Endometrium (tissue), 2 donors: ENCODE measurements at regions not wholly inside any gene's neighbourhood (a gene's known extent, or its start where the extent isn't known, plus 50 kb on each side); places are given as distances from the start of the nearest gene placed in this dataset.

ENCODE experiments used
- FAIRE-seq: peaks from 2 replicates; lab custom pipeline; 2012; peaks lifted over from hg19 to GRCh38; lab: Jason Lieb, UNC
- donor health status: control.
- donor health status: control.

DNA sequence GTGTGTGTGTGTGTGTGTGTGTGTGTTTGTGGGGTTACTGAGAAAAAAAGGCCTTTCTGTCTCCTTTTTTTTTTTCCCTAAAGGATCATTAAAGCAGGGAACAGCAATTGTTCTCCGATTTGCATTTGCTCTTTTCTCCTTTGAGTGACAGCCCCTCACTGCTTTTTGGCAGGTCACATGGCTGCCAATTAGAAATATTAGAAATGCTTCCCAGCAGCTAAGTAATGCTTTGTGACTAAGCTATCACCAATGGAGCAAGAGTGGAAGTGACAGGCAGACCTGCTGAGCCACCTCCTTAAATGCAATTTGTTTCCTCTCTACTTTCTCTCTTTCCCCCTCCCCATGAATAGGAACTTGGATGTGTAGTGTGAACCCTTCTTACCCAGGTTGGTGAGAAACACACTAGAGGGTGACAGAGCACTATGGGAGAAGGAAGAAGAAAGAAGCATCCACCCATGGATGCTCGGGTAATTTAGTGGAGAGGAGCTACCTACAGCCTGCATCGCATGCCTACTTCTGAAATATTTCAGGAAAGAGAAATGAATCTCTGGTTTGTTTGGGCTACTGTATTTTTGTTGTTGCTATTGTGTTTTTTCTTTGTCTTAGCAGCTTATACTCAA, 165.2 kb upstream of the PDZRN3 start:
- no peak for FAIRE-seq

DNA sequence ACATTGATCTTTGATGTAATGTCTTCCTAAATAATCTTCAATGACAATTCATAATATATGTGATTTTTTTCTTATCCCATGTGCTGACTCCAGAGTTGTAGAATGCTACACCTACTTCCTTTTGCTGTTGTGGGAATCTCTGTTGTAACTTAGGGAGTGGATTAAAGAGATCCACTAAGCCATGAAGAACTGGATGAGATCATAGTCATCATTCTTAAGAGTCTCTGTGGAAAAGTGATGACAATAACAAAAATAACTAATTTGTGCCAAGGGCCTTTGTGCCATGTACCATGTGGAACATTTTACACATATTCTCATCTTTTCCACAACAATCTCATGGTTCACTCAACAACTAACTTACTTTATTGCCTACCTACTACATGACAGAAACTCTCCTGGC, 162.9 kb upstream of the PDZRN3 start:
- no peak for FAIRE-seq

DNA sequence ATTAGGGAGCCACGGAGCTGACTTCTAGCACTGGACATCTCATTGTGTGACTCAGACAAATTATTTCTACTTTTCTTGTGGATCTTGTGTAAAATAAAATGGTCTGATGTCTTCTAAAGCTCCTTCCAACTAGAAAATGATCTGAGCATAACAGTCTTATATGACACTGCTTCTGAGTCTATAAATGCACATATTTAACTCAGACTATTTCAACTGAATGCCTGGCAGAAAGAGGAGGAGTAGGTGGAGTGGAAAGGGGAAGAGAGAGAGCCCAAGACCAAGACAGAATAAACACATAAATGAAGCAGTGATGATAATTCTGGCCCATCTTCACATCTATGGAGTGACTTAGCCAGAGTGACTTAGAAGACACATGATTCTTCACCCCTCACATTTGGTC, 162.3 kb upstream of the PDZRN3 start:
- FAIRE-seq: no peak

DNA sequence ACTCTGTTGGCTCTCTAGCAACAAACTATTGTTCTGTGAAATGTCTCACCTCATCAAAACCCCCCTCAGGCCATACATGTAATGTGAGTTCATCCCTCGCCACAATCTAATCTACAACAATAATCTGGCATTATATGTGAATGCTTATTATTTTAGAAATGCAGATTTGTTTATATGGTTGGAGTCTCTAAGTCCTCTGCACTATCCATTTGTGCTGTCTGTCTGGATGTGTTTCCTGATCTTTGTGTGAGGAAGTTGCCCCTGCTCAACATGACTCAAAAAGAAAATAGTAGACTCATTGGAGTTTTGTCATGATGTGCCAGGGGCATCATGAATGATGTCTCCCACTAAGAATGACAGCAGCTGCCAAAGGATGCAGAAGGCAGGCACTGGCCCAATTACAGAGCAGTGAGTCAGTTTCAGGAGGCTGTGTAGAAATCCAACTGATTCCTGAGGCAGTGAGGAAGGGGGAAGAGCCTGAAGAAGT, 161.6 kb upstream of the PDZRN3 start:
- no peak for FAIRE-seq

DNA sequence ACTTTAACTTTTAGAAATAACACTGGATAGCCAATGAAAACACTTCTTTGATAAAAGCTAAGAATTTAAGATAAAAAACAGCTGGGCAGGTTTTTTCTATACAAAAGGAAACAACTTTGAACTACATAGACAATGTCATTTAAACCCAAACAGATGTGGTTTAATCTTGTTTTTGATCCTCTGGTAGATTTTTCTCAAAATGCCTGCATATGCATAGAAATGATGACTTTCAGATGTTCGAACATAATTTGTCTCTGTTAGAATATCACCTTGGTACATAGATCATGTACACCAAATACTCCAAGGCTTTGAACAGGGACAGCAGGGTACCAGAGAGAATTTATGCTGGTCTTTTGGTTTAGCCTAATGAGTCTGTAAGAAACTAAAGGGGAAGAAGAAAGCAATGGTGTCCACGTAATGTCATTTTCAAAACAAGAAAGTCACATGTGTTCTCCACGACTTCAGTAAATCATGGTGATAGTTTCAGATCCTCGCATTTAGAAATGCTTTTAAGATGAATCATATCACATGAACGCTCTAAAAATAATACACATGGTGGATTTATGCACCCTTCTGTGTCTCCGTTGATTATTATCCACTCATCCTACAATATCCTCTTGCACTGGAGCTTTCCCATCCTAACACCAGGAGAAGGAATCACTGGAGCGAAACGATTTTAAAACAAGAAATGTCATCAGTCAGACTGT, 160.1 kb upstream of the PDZRN3 start:
- peak; percentile 81 for FAIRE-seq

DNA sequence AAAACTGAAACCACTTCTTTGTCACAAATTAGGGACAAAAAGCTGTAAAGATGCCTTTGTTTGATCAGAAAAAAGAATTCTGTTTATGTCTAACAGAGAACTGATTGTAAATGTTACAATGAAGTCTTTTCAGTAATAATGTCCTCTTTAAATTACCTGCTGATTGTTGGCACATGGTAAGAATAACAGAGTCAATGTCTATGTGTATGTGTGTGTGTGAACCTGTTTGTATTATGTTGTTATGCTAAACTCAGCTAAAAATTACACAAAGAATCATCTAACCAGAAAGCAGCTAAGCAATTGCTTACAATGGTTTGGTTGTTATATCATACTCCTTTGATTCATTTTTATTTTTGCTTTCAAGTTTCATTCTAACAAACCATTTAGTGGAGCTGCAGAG, 159.1 kb upstream of the PDZRN3 start:
- FAIRE-seq: no peak

DNA sequence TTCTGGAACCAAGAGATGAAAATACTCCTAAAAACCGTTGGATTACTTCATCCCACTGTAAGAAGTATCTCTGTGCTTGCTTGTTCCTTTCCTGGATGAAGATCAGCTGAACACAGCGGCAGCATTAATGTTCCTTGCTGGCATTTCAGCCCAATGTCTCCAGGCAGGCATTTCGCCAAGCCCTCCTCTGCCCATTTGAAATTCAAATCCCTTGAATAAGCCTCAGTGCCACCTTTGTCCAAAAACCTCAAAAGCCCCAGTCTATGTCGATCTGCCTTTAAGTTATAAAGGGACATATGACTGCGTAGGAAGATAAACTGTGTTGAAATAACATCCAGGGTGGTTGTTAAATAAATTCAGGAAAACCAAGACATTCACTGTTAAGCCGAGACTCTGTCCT, 156.8 kb upstream of the PDZRN3 start:
- FAIRE-seq: no peak

DNA sequence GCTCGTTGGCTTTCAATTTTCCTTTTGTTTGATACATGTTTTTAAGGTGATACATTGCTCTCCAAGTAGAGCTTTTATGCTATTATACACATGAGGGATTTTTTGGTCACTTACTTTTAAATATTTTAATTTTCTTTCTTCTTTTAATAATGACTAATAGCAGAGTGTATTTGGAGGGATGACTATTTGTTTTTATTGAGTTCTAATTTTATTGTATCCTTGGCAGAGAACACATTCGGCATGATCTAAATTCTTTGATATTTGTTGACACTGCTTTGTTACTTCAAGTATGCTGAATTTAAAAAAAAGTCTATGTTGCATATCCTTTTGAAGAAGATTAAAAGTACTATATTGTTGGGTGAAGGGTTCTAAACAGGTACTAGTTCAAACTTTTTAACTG, 149.9 kb upstream of the PDZRN3 start:
- peak; percentile 79 for FAIRE-seq

DNA sequence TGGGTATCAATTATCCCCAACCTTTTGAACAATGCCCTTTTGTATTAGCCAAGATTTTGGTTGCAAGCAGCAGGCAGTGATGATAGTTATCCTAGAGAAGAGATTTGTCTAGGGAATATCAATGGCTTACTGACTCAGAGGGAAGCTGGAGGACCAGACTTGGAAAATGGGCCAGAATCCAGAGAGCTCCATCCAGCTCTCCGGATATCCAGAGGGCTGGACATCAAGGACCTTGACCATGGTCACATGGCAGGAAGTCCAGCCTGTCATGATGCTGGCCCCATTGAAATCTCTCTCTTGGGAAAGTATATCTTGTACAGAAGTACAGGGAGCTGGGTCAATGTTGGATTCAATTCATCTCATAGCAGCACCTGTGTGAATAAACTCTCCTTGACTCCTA, 148.5 kb upstream of the PDZRN3 start:
- no peak for FAIRE-seq

DNA sequence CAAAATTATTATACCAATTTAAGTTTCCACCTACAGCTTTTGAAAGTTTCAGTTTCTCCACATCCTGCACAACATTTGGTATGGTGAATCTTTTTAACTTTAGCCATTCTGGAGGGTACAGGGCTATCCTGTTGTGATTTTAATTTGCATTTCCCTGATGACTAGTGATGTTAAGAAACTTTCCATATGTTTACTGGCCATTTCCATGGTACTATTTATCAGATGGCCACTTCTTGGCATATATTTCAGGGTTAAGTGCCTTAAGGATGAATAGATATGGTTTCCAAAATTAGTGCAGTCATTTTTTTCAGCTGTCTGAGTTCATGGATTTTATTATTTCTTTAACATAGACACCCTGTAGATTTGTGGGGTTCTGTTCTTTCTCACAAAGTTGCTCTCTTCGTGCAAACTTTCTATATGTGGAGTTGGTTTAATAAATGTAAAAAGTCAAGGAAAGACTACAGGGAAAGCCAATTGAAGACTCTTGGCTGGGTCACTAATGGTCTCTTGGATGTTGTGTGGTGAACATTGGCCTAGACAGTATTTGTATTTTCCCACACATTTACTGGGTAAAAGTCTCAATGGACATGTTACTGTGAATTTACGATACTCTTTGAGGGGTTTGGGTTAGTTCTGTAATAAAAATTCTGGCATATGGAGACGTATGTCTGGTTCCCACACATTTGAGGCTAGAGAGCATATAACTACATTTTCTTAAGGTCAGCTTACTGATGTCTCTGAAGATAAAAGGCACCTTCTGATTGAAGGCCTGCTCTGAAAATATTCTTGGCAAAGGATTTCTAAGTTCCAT, 147.5 kb upstream of the PDZRN3 start:
- FAIRE-seq: no peak

DNA sequence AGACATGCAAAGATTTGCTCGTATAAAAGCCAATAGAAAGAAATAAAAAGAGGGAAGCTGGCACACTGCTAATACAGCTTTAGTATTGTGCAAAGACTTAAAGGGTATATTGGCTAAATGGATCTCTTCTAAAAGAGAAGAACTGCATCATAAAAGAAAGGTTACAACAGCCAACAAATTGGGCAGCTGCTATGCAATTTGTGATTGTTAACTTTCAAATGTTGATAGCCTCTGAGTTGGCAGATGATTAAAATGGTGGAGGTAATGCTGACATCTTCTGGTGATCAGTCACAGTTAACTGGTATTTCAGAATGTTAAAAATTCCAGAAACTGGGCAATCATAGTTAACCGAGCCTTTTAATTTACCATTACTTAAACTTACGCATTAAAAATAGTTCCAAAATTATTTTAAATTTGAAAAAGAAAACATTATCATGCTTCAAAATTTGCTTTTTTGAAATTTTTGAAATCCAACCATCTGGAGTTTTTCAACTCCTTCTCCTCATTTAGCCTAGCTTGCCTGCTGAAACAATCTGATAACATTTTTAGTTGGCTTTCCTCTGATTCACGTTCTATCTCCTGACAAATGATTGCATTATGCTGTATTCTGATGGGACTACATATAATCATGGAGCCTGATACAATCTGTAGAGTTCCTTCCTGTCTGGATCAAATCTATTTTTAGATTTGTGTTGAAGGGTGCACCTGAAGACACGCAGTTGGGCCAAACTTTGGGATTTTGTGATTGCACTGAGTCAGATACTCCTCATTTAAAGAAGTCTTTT, 144.0 kb upstream of the PDZRN3 start:
- FAIRE-seq: no peak

DNA sequence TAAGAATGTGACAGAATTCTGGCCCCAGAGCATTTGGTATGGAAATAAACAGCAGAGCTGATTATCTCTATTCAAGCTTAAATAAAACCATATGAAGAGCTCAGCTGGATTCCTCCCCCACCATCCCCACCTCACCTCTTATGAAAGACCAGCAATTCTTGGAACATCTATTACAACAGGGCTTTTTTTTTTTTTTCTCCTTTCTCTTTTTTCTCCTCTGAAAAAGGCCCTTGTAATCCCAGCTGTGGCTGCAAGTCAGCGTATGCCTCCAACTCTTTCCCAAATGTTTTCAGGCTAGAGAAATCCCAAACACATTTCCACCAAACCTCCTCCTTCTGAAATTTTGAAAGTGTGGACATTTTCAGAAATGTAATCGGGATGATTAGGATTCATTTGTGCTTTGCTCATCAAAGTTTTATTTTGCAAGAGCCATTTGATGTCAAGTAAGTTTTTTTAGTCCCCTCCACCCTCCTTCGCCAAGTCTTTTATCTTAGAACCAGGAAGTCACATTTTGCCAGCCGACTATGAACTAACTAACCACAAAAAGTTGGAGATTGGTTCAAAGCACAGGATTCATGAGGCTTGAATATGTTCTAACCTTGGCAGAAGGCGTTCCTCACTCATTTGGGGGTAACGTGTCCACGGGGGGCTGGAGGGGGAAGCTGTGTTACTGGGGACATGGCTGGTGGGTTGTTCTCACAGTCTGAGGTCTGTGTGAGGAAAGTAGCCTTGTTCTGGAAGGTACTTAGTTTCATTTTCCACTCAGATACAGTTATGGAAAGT, 142.0 kb upstream of the PDZRN3 start:
- FAIRE-seq: peak; percentile 87

DNA sequence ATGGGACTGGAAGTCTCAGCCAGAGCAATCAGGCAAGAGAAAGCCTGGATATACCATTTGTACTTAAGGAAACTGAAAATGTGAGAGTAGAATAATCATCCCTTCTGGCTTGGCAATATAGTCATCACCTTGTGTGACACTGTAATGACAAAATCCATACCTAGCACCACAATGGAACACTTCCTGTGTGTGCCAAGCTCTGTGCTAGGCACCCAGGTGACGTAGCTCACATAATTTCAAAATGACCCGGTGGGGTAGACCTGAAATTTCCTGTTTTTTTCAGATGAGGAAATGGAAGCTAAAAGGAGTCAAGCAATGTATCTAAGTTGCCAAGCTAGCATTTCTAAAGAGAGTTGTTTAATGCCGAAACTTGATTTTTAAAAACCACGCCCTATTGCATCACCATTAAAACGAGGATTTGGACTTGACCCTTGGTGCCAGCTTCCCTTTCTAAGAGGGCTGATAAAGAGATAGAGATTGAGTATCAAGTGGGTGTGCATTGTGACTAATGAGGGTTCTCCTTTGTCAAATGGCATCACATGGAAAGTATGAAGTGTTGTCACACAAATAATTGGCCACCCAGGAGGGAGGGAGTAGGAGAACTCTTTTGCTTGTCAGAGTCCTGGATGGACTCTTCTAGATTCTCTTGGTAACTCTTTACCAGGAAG, 141.3 kb upstream of the PDZRN3 start:
- peak; percentile 23 for FAIRE-seq

DNA sequence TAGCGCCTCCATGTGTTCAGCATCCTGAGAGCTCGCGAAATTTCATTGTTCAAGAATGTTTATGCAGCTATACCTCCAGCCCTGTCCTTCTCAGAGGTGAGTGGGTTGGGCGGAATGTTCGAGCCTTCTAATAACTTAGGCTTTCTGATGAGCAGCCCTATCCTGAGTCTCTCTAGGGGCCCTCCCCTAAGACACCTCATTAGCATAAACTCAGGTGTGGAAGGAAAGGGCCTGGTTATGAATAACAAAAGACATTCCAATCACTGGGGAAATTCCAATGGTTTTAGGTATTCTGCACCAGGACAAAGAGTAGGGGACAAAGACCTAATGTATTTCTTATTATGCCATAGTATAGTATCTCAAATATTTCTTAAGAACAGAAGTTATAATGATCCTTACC, 138.1 kb upstream of the PDZRN3 start:
- FAIRE-seq: no peak

DNA sequence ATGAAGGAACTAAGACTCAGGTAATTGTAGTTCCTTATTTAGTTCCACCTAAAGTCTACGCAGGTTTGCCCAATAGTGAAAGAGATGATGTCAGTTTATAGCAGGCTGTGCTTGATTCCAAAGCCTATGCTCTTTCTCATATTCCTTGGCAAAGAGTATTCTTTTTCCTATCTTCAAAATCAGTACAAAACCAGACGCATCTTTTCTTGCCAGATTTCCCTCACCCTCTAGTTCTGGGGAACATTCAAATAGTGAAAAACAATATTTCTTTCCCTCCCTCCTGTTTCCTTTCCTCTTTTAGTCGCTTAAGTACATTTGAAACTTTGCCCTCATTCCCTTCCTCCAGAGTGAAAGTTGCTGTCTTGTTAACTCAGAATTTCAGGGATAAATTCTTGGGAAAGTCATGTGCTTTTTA, 134.6 kb upstream of the PDZRN3 start:
- peak; percentile 99 for FAIRE-seq

DNA sequence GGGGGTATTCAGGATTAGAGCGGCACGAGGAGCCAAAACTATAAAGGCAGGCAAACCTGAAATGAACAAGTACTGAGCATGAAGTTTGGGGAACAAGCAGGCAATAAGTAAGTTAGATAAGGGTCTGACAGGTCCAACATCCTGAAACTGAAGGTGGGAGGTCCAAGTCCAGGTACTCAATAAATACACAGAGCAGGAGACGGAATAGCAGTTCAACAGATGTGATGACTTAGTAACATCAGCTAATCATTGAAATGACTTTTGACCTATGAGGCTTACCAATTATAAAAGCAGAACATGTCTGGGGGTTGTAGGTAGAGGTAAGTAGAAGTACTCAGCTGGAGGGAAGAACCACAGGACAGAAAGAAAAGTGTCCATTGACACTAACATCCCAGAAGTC, 132.8 kb upstream of the PDZRN3 start:
- FAIRE-seq: no peak

DNA sequence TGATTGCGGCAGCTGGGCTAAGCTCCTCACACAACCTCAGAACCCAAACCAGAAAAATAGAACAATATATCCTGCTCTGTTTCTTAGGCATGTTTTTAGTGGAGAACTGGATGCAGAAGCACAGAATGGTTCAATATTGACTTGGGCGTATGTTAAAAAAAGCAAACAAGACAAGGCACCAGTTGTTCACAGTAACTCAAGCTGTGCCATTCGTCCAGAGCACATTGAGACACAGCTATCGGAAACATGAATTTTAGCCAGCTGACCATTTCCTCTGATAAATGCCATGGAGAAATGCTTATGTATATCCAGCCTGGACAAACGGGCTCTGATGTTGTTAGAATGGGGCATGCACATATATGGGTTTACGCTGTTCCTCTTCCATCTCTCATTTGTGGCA, 129.2 kb upstream of the PDZRN3 start:
- no peak for FAIRE-seq

DNA sequence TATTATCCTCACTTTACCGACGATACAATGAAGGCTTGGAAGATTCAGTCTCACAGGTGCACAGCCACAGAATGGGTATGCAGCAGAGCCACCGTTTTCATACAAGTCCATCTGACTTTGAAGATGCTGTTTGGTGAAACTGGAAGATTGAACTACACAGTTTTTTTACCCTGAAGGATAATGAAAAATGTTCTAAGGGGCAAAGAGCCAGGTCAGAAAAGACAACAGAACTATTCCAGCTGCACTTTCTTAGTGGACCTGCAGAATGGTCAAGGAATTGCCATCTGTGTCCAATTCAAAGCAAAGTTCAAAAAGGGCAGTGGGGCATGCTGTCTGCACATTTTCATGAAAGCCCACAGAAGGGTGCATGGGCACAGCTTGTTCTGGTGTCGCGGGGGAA, 127.6 kb upstream of the PDZRN3 start:
- FAIRE-seq: no peak

DNA sequence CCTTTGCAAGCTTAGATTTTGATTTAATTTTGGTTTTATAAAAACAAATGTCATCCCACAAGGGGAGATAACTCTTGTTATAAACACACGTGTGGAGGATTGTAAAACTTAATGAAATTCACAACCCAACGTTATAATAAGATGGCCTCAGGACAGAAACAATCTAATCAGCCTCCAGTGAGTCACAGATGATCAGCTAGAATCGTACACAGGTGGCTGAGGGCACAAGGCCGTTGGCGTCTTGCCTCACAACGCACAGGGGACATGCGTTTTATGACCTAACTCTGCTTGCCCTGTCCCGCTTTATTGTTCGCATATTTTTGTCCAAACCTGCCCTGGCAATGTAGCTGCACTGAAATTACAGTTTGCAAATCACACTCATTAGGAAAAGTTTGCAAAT, 121.9 kb upstream of the PDZRN3 start:
- peak; percentile 50 for FAIRE-seq

DNA sequence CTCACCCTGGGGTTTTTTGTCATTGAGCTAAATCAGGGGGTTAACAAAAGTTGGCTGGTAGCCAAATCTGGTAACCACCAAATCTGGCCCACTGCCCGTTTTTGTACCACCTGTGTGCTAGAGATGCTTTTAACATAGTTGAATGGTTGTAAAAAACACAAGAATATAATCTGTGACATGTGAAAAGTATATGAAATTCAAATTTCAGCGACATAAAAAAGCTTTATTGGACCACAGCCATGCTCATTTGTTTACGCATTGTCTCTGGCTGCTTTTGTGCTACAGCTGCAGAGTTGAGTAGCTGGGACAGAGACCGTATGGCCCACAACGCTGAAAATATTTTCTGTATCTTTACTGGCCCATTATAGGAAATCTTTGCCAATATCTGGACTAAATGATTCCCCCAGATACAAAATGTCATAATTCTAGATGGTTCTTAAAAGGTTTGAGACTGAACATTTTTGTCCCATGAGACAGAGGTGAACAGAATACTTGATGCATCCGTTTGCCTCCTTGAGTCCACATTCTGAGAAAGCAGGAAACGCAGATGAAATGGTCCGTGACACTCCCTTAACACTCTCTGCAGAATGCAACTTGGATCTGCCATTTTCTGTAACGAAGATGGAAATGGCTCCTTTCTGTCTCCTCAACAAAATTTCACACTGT, 120.9 kb upstream of the PDZRN3 start:
- no peak for FAIRE-seq
